ENCODE measurements at regions not wholly inside any gene's neighbourhood (a gene's known extent, or its start where the extent isn't known, plus 50 kb on each side); places are given as distances from the start of the nearest gene placed in this dataset.

DNA sequence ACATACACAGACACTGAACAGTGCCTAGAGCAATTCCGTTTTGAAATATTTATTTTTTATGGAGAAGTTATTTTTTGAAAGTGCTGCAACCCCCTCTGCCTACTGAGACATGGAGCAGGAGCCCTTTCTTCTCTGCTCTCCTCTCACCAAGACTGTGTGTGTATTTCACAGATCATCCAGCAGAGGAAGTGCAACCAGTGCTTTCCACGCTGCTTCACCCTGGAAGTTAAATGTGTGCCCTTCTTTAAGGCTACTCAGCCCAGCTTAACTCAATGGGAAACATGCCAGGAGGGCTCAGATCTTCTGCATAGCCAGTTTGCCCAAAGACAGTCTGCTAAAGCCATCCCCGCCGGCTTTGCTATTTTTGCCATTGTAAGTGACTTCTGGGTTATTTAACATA is 606.3 kb downstream of the TLE1 start:
- DNase-seq (ENCODE audit: low spot score in 2 of 2) = no peak
- H3K4me3 ChIP-seq (ENCODE audit: low read depth, poor library complexity, severe bottlenecking) = no peak overlapping the region
- TF ChIP-seq POLR2A (IDR thresholded peaks at IDR 0.05) = no peak
- TF ChIP-seq, protein P1, sequence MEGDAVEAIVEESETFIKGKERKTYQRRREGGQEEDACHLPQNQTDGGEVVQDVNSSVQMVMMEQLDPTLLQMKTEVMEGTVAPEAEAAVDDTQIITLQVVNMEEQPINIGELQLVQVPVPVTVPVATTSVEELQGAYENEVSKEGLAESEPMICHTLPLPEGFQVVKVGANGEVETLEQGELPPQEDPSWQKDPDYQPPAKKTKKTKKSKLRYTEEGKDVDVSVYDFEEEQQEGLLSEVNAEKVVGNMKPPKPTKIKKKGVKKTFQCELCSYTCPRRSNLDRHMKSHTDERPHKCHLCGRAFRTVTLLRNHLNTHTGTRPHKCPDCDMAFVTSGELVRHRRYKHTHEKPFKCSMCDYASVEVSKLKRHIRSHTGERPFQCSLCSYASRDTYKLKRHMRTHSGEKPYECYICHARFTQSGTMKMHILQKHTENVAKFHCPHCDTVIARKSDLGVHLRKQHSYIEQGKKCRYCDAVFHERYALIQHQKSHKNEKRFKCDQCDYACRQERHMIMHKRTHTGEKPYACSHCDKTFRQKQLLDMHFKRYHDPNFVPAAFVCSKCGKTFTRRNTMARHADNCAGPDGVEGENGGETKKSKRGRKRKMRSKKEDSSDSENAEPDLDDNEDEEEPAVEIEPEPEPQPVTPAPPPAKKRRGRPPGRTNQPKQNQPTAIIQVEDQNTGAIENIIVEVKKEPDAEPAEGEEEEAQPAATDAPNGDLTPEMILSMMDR (IDR thresholded peaks at IDR 0.05) = no peak
- 62 to 65% methylated on average over 4 of the region's 4 CpGs for WGBS, 2 donors
- intact Hi-C loops (cut with DNase I; ENCODE audit: low total_unique reads) = no loop called here

DNA sequence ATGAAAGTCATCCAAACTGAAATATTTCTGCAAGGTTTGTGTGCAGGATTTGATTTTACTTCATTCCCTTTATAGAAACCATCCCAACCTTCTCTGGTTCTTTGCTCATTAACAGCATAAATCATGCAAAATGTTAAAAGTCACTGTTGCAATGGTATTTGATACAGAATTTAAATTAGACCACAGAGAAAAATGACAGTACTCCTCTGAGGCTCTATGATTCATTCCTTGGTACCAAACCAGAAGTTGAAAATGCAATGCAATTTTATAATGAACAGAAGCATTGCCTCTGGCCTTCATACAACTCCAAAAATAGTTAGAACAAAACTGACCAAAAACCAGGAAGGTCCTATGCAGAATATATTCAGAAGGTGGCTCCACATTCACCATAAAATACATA is 607.1 kb downstream of the TLE1 start:
- H3K4me3 ChIP-seq (ENCODE audit: low read depth, poor library complexity, severe bottlenecking) = no peak overlapping the region
- intact Hi-C loops (cut with DNase I; ENCODE audit: low total_unique reads) = no loop called here
- TF ChIP-seq, protein P1 (IDR thresholded peaks at IDR 0.05) = no peak
- TF ChIP-seq POLR2A (IDR thresholded peaks at IDR 0.05) = no peak
- DNase-seq (ENCODE audit: low spot score in 2 of 2) = no peak

DNA sequence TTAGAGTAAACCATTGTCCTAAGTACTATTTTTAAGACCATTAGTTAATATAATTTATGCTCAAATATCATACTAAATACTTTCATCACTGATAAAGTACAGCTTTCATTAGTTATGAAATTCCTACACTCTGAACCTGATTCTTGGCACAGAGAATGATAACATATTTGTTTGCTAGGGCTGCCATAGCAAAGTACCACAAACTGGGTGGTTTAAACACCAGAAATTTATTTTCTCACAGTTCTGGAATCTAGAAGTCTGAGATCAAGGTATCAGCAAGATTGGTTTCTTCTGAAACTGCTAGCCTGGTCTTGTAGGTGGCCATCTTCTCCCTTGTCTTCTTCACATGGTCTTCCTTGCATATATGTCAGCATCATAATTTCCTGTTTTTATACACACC is 608.4 kb downstream of the TLE1 start:
- intact Hi-C loops (cut with DNase I; ENCODE audit: low total_unique reads) = no loop called here
- TF ChIP-seq POLR2A (IDR thresholded peaks at IDR 0.05) = no peak
- TF ChIP-seq, protein P1 (IDR thresholded peaks at IDR 0.05) = no peak
- DNase-seq (ENCODE audit: low spot score in 2 of 2) = no peak
- H3K4me3 ChIP-seq (ENCODE audit: low read depth, poor library complexity, severe bottlenecking) = no peak overlapping the region

DNA sequence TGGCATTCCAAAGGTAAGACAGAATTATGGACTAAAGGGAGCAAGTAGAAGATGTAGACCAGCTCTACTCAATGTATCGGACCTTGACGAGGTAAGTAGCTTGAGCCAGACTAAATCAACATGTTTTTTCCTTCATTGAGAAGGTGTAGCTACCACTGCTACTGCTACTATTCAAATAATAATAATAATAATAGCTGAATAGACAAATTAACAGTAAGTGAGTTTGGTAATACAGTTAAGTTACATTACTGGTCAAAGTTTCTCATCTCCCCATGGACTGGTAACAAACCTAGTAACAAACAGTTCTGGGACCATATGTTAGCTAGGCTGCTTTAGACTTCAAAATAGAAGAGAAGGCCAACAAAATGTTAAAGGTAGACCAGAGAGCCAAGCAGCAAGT is 609.2 kb downstream of the TLE1 start:
- intact Hi-C loops (cut with DNase I; ENCODE audit: low total_unique reads) = no loop called here
- no peak for DNase-seq (ENCODE audit: low spot score in 2 of 2)
- TF ChIP-seq, protein P1 (IDR thresholded peaks at IDR 0.05) = no peak
- TF ChIP-seq POLR2A (IDR thresholded peaks at IDR 0.05) = no peak
- H3K4me3 ChIP-seq (ENCODE audit: low read depth, poor library complexity, severe bottlenecking) = no peak overlapping the region
- WGBS, 2 donors = 92 to 93% methylated on average over 2 of the region's 2 CpGs

DNA sequence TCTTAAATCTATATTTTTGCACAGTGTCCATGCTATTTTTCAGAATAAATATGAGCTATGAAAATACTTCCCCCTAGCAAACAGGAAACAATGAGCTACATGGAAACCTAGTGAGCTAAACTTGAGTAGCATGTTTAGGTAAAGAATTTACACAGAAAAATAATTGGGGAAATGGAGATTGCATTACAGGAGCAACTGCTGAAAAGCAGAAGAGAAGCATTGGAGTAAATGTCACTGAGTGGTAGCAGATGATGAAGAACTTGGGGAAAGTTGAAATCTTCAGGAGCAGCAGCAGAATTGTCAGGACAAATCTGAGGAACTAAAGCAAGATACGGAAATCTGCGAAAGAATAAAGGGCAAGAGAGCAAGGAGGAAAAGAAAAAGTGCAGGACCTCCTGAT is 610.3 kb downstream of the TLE1 start:
- DNase-seq (ENCODE audit: low spot score in 2 of 2) = no peak
- 93% methylated on average over 2 of the region's 2 CpGs for WGBS, 2 donors
- intact Hi-C loops (cut with DNase I; ENCODE audit: low total_unique reads) = no loop called here
- H3K4me3 ChIP-seq (ENCODE audit: low read depth, poor library complexity, severe bottlenecking) = no peak overlapping the region
- TF ChIP-seq POLR2A (IDR thresholded peaks at IDR 0.05) = no peak
- TF ChIP-seq, protein P1 (IDR thresholded peaks at IDR 0.05) = no peak

DNA sequence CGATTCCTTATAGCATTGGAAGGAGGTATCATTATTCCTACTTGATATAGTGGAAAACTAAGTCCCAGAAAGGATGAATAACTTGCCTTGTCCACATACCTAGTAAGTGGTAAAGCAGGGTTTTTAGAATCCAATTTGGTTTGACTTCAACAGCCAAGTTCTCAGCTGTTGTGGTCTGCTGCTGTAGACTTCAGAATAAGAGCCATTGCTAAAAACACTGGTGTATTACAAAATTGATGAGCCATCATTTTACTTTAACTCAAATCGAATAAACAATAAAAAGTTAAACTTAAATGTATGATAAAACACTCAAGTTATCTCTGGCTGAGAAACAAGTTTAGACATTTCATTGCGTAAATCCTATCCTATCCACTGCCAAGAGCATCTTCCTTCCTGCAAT is 610.8 kb downstream of the TLE1 start:
- intact Hi-C loops (cut with DNase I; ENCODE audit: low total_unique reads) = no loop called here
- WGBS, 2 donors = 71 to 73% methylated on average over 3 of the region's 3 CpGs
- H3K4me3 ChIP-seq (ENCODE audit: low read depth, poor library complexity, severe bottlenecking) = no peak overlapping the region
- no peak for DNase-seq (ENCODE audit: low spot score in 2 of 2)
- TF ChIP-seq POLR2A (IDR thresholded peaks at IDR 0.05) = no peak
- TF ChIP-seq, protein P1 (IDR thresholded peaks at IDR 0.05) = no peak
